ENCODE measurements at regions not wholly inside any gene's neighbourhood (a gene's known extent, or its start where the extent isn't known, plus 50 kb on each side); places are given as distances from the start of the nearest gene placed in this dataset.

- Histone ChIP-seq H3K27ac (no peak overlapping the region), H3K9me3 (no peaks in the 10 kb centered on the region), H3K36me3 (no peaks in the 10 kb centered on the region), H3K4me1 (no peaks in the 10 kb centered on the region), H3K27me3 (no peaks in the 10 kb centered on the region), H3K4me3 (no peak overlapping the region)
- no peak for ATAC-seq
- TF ChIP-seq POLR2A (IDR thresholded peaks at IDR 0.05) (no peak), CTCF (IDR thresholded peaks at IDR 0.05) (no peak)
- DNase-seq: no peak
- intact Hi-C loops (cut with DNase I): no loop called here
Observed at GRCh38 chr11:92594251-92594650, 369.6 kb downstream of the FAT3 start.

- ATAC-seq: no peak
- no peak for DNase-seq
- intact Hi-C loops (cut with DNase I): no loop called here
- WGBS (ENCODE audit: insufficient coverage, low coverage, low lambda C conversion rate, missing lambda C conversion rate): 50% methylated on average over 1 of the region's 1 CpG
- no peak overlapping the region for H3K27ac ChIP-seq
- no peaks in the 10 kb centered on the region for H3K36me3 ChIP-seq
- no peak for TF ChIP-seq POLR2A (IDR thresholded peaks at IDR 0.05)
- TF ChIP-seq CTCF (IDR thresholded peaks at IDR 0.05): no peak
- no peak overlapping the region for H3K4me3 ChIP-seq
- H3K9me3 ChIP-seq: no peaks in the 10 kb centered on the region
- H3K4me1 ChIP-seq: no peaks in the 10 kb centered on the region
- no peaks in the 10 kb centered on the region for H3K27me3 ChIP-seq
Observed at GRCh38 chr11:92595052-92595451, 370.4 kb downstream of the FAT3 start.

- ATAC-seq (no peak), DNase-seq (no peak)
- H3K36me3 ChIP-seq: no peaks in the 10 kb centered on the region
- TF ChIP-seq POLR2A (IDR thresholded peaks at IDR 0.05): no peak
- no peak for TF ChIP-seq CTCF (IDR thresholded peaks at IDR 0.05)
- H3K27ac ChIP-seq: no peak overlapping the region
- no peaks in the 10 kb centered on the region for H3K4me1 ChIP-seq
- H3K4me3 ChIP-seq: no peak overlapping the region
- 53% methylated on average over 1 of the region's 1 CpG for WGBS (ENCODE audit: insufficient coverage, low coverage, low lambda C conversion rate, missing lambda C conversion rate)
- no peaks in the 10 kb centered on the region for H3K27me3 ChIP-seq
- intact Hi-C loops (cut with DNase I): no loop called here
- H3K9me3 ChIP-seq: no peaks in the 10 kb centered on the region
Observed at GRCh38 chr11:92596596-92597317, 372.1 kb downstream of the FAT3 start.

GRCh38 chr11:92601048-92601447 is 368.4 kb upstream of the MTNR1B start:
- no peak for TF ChIP-seq POLR2A (IDR thresholded peaks at IDR 0.05)
- TF ChIP-seq CTCF (IDR thresholded peaks at IDR 0.05): no peak
- ATAC-seq (no peak), DNase-seq (no peak)
- Histone ChIP-seq H3K4me3 (no peak overlapping the region), H3K9me3 (no peaks in the 10 kb centered on the region), H3K27me3 (no peaks in the 10 kb centered on the region), H3K36me3 (no peaks in the 10 kb centered on the region), H3K4me1 (no peaks in the 10 kb centered on the region), H3K27ac (no peak overlapping the region)
- 76% methylated on average over 4 of the region's 4 CpGs for WGBS (ENCODE audit: insufficient coverage, low coverage, low lambda C conversion rate, missing lambda C conversion rate)
- intact Hi-C loops (cut with DNase I): no loop called here

- intact Hi-C loops (cut with DNase I): no loop called here
- no peak overlapping the region for H3K27ac ChIP-seq
- H3K36me3 ChIP-seq: no peaks in the 10 kb centered on the region
- no peaks in the 10 kb centered on the region for H3K27me3 ChIP-seq
- H3K4me3 ChIP-seq: no peak overlapping the region
- no peak for ATAC-seq
- no peaks in the 10 kb centered on the region for H3K4me1 ChIP-seq
- TF ChIP-seq POLR2A (IDR thresholded peaks at IDR 0.05): no peak
- WGBS (ENCODE audit: insufficient coverage, low coverage, low lambda C conversion rate, missing lambda C conversion rate): 75% methylated on average over 1 of the region's 2 CpGs
- no peak for DNase-seq
- no peaks in the 10 kb centered on the region for H3K9me3 ChIP-seq
Observed at GRCh38 chr11:92605667-92606066, 363.8 kb upstream of the MTNR1B start.
